ENCODE measurements at regions not wholly inside any gene's neighbourhood (a gene's known extent, or its start where the extent isn't known, plus 50 kb on each side); places are given as distances from the start of the nearest gene placed in this dataset.

DNA sequence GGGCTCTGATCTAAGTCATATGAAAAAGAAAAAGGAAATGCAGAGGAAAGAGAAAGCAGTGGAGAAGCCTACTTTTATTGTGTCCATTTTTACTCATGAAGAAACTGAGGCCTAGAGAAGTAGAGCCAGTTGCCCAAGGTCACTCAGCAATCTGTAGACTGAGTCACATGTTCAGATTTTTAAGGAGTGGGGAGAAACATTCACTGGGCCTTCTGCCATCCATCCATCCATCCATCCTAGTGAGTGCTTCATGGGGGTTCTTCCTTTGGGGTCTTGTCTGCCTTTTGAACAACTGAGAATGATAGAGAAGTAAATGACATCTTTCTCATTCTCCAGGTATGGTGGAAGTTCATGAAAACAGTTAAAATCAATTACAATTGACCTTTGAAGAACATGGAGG, 233.6 kb upstream of the SRRM4 start:
- no peak for DNase-seq (ENCODE audit: low read depth in 2 of 3, low spot score in 2 of 3)

DNA sequence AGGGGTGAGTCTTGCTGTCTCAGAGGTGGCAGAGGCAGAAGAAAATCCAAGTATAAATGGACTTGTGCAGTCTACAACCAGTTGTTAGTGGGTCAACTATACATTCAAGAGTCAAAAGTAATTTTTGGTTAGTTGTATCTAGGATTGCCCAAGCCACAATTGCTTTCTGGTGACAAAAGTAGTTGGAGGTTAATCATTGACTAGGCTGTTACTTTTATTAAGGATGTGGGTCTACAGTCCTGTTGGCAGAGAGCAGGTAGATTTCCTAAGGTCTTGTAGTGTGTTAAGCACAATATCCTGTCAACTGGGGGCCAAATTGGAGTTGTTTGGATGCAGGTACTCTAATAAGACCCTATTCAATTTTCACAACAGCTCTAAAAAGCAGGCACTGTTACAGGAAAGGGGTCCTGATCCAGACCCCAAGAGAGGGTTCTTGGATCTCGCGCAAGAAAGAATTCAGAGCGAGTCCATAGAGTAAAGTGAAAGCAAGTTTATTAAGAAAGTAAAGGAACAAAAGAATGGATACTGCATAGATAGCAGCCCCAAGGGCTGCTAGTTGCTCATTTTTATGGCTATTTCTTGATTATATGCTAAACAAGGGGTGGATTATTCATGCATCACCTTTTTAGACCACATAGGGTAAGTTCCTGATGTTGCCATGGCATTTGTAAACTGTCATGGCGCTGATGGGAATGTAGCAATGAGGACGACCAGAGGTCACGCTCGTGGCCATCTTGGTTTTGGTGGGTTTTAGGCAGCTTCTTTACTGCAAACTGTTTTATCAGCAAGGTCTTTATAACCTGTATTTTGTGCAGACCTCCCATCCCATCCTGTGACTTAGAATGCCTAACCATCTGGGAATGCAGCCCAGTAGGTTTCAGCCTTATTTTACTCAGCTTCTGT, 232.6 kb upstream of the SRRM4 start:
- no peak for DNase-seq (ENCODE audit: low read depth in 2 of 3, low spot score in 2 of 3)

DNA sequence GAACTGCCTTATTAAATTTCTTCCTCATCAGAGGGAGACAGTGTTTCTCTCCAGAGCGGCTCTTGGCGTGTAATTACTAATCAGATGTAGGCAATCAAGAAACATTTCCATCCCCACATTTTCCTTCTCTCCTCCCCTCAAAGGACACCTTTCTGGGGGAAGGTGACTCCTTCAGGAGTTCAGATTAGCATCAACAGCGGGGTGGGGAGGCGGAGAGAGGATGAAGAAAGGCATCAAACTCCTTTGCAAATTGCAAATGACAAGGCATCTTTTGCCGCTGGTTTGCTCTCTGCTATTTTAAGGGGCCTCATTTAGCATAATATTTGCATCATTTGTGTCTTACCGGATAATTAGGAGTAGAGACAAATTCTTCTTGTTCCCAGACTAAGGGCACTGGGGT, 231.7 kb upstream of the SRRM4 start:
- DNase-seq (ENCODE audit: low read depth in 2 of 3, low spot score in 2 of 3): no peak

DNA sequence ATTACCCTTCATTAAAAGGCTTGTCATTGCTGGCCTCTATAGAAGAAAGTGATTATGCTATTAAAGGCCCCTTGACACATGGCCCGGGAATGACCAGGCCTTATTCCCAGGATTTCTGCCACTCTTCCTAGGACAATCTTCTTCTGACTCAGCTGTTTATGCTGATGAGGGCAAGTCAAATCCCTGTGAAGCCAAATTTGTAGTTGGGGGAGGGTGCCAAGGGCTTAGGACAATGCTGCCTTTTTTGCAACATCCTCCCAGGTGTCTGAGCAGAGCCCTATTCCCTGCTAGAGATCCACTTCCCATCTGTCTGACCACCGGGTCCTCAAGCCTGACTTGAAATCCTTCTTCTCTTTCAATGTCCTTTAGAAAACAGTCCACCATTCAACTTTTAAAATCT, 230.7 kb upstream of the SRRM4 start:
- DNase-seq (ENCODE audit: low read depth in 2 of 3, low spot score in 2 of 3): no peak

DNA sequence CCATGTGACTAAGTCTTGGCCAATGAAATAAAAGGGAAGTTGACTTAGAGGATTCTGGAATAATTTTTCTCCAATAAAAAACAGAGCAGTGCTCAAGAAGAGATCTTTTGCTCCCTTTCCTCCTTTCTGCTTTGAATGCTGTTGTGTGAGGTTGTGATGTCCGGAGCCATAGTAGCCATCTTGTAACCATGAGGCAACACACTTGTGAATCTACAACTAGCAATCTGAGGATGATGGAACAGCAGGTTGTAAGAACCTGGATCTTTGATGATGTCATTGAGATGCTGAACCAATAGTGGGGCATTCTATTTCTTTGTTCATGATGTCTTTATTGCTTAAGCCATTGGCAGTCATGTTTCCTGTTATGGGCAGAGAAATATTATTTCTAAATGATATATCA, 230.0 kb upstream of the SRRM4 start:
- no peak for DNase-seq (ENCODE audit: low read depth in 2 of 3, low spot score in 2 of 3)

DNA sequence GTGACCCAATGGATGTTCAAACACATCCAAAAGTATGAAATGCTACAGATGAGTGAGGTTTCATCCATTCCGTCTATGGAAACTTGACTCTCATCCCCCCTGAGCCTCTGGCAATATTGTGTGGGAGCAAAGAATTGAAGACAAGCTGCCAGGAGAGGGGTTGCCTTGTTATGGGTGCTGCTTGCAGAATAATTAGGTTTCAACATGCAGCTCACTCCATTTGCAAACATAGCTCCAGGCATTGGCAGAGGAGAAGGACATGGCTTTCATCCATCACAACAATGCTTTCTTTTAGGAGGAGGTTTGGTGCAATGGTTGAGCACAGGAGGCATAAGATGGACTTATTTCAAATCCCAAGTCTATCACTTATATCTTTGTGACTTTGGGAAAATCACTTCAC, 220.7 kb upstream of the SRRM4 start:
- no peak for DNase-seq (ENCODE audit: low read depth in 2 of 3, low spot score in 2 of 3)

DNA sequence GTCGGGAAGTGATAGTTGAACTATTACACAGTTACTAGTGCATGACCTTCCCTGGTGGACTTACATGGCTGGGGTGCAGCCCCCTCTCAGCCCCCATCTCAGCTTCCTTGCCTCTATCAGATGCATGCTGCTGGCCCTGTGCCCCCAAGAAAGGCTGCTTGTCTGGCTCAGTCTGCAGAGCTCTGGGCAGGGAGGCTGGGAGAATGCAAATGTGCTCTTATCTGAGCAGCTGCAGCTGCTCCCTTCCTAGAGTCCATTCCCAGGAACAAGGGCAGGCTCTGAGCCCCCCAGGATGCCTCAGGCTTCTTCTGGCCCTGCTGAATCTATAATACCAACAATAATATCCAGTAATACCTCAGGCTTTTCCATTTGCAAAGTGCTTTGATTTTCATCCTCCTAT, 218.1 kb upstream of the SRRM4 start:
- DNase-seq (ENCODE audit: low read depth in 2 of 3, low spot score in 2 of 3): no peak

DNA sequence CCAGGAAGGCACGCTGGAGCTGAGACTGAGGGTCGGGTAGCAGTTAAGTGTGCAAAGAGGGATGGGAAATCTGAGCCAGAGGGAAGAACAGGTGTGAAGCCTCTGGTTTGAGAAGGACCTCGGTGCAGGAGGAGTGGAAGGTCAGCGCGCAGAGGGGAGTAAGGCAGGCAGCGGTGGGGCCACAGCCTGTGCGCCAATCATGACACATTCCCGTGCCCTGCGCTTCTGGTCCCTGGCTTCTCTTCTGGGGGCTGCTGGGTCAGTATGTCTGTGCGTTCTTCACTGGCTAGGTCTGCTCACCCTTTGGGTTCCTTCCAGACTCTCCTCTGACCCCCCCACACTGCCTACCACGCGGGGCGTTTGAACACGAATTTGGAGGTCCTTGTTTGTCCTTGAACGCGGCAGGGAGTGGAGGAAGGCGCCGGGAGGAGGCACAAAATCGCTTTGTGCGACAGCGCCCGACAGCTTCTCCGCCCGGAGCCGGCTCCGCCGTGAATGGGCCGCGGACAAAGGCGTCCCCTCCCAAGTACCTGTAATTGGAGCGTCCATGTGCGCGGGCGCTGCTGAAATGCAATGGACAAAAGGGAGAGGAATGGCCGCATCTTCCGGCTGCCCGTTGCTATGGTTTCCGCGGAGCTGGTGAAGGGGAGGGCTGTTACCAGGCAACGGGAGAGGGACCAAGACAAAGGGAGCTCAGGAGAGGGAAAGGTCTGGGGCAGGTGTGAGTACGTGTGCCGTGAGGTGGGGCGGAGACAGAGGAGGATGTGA, 207.2 kb upstream of the SRRM4 start:
- DNase-seq (ENCODE audit: low read depth in 2 of 3, low spot score in 2 of 3): no peak

DNA sequence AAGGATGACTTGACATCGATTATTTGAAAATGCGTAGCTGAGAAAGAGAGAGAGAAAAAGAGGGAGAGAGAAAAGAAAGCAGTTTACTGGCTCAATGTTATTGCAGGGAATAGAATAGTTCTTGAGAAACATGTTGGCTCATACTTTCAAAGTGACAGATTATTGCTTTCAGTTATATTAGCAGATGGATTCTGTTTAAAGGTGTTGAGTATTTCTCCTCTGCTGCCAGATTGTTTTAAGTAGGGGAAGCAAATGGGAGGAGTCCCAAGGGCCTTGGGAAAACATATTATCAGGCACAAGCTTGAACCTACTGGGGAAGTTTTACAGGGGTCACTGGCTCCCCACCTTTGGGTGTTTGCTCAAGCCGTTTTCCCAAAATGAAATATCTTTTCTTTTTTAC, 203.8 kb upstream of the SRRM4 start:
- no peak for DNase-seq (ENCODE audit: low read depth in 2 of 3, low spot score in 2 of 3)

DNA sequence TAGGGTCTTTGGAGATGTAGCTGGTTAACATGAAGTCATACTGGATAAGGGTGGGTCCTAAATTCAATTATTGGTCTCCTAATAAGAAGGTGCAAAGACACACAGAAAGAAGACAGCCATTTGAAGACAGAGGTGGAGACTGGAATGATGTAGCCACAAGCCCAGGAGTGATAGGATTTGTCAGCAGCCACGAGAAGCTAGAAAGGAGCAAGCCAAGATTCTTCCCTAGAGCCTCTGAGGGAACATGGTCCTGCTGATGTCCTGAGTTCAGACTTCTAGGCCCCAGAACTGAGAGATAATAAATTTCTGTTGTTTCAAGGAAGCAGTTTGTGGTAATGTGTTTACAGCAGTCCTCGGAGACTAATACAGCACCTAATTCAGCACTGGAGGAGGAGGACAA, 203.3 kb upstream of the SRRM4 start:
- DNase-seq (ENCODE audit: low read depth in 2 of 3, low spot score in 2 of 3): no peak

DNA sequence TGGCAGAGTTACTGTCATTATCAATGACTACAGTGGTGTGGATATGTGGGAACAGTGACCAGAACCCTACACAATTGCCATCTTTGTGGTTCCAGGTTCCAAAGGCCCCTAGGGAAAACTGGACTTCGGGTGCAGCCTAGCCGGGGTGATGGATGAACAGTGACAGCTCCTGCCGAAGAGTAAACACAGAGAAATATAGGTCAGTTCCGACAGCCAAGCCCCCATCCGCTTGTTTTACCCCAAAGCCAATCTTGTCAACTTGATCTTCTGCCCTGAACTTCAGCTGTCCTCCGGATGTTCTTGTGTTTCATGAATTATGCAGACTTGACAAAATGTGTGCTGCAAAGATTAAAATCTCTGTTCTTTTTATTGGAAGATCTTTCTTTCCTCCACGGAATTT, 200.4 kb upstream of the SRRM4 start:
- DNase-seq (ENCODE audit: low read depth in 2 of 3, low spot score in 2 of 3): no peak

DNA sequence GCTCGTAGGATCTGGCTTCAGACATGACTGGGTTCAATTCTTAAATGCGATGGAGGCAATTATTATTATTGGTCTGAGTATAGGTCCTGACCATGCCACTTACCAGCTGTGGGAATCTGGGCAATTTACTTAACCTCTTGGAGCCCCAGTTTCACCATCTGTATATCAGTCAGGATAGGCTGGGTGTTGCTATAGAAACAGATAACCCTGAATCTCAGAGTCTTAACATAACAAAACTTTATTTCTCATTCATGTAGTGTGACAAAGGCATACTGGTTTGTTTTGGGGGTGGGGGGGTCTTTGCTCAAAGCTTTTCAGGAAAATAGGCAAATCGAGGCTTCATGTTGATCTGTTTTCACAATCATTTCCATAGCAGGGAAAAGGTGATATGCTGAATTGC, 199.6 kb upstream of the SRRM4 start:
- DNase-seq (ENCODE audit: low read depth in 2 of 3, low spot score in 2 of 3): no peak

DNA sequence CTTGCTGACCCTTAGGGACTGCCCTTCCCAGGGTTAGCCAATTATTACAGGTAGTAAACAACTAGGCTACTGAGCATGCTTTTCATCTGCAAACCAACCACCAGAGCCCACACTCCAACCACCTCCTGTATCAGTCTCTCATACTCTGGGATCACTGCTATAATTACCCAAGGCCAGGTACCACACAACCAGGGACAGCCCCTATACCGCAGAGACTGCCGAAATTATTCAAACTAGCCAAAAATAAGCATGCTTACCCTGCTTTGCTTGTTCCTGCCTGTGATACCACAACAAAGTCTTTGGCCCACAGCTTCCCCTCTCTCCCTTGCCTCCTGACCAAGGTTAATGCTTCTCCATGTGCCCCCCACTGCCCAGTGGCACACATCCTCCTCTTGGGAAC, 197.6 kb upstream of the SRRM4 start:
- no peak for DNase-seq (ENCODE audit: low read depth in 2 of 3, low spot score in 2 of 3)

DNA sequence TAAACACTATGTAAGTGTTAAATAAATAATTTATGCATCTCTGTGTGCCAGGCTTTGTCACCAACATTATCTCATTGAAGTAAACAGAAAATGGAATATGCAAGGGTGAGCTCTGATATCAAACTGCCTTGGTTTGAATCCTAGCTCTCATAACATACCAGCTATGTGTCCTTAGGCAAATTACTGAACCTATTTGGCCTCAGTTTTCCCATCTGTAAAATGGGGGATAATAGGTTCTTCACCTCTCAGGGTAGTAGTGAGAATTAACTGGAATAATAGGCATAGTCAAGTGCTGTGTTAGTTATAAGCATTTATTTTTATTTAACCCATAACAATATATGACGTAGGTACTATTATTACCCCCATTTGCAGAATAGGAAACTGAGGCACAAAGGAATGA, 190.8 kb upstream of the SRRM4 start:
- DNase-seq (ENCODE audit: low read depth in 2 of 3, low spot score in 2 of 3): no peak

DNA sequence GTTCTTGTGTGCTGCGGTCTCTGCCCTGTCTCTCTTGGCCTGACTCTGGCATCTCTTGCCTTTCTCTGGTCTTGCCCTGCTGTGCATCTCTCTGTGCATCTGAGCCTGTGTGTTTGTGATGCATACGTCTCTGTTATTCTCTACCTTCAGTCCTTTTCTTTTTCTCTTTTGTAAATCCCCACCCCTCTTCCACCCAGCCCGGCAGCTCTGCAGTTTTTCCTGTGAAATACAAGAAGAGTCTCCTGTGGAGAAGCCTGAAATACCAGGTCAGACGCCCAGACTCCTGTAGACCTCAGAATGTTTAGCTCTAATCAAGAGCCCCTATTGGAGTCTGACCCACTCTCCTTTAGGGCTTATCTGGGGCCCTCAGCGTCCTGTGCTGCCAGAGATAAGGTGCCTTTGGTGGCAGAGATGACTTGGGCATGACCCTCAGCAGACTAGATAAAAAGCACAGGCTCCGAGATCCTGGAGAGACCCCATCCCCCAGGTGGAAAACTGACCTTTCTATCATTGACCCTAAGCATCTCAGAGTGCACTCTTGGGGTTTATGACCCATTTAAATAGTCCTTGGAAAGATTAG, 167.5 kb upstream of the SRRM4 start:
- no peak for DNase-seq (ENCODE audit: low read depth in 2 of 3, low spot score in 2 of 3)

DNA sequence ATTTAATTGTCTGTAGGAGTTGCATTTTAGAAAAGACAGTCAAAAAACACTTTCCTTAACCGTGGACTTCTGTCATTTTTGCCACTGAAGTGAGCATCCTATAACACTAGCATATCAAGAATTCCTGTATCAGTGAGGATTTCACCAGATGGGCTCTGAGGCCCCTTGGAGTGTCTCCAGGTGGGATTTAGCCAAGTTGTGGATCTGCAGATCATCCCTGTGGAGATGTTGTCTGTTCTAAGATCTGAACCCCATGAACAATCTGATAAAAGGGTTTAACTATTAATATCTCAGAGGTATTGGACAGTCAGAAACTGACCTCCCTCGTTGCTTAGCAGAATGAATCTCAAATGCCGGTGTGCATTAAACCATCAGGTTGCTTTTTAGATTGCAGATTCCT, 165.0 kb upstream of the SRRM4 start:
- DNase-seq (ENCODE audit: low read depth in 2 of 3, low spot score in 2 of 3): no peak

DNA sequence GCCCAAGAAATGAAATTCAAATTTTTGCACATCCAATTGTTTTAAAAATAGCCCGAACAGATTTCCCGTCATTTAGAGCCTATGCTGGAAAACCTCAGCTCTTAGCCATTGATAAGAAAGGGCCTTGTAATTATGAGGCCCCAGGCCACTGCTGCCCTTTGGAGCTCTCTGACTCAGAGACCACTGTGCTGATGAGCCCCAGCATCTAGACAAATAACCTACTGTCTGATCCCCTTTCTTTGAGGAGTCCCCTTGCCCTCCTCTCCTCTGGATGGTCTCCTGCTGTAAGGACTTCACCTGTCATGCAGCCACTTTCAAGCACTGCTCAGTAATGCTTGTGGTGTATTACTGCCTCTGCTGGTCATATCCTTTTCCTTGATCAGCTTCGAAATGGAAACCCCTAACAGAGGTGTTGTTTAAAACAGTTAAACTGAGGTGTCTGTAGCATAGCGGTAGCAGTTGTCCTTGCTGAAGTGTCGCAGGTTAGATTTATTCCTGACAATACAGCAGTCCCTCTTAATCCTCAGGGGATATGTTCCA, 159.9 kb upstream of the SRRM4 start:
- no peak for DNase-seq (ENCODE audit: low read depth in 2 of 3, low spot score in 2 of 3)

DNA sequence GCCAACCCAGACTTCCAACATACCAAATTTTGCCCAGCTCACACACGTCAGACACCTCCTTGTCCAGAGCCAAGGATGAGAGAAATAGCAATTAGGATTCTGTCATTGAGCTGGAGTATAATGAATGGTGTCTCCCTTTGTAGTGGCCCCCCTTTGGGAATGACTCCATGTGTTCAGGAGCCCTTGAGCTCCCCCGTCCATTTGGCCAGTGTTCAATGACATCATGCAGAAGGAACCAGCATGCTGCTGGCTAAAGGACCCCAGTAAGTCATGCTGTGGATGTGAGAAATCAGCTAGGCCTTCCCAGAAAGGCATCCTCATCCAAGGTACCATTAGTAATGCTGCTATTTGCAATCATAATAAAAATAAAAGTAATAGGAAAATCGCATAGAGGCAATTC, 158.8 kb upstream of the SRRM4 start:
- DNase-seq (ENCODE audit: low read depth in 2 of 3, low spot score in 2 of 3): no peak

DNA sequence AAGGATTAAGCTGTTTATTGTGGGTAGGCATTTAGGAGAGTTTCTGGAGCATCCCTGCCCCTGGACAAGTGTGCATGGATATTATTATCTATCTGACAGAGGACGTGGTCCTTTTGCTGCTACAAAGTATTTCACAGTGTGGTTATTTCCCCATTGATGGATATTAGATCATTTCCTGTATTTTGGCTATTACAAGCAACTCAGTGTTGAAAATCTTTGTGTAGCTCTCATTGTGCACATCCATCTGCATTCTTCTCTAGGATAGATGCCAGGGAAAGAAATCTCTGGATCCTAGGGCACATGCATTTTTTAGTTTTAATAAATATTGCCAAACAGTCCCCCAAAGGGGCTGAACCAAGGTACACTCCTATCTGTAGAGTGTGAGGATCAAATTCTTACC, 154.3 kb upstream of the SRRM4 start:
- no peak for DNase-seq (ENCODE audit: low read depth in 2 of 3, low spot score in 2 of 3)

DNA sequence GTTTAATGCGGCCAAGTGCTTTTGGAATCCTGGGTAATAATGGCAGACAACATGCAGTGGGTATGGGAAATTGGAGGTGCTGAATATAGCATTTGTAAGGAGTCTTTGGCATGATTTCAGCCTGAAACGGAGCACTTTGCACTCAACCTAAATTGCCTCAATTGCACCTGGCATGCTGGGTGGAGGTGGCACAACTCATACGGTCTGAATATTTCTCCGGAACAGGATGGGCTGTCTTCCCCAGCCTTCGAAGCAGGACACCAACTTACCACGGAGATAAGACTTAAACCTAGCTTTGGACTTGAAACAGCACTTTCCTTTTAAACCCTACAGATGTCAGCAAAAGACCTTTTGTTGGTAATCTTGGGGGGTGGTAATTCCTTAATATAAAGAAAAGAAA, 153.7 kb upstream of the SRRM4 start:
- no peak for DNase-seq (ENCODE audit: low read depth in 2 of 3, low spot score in 2 of 3)

DNA sequence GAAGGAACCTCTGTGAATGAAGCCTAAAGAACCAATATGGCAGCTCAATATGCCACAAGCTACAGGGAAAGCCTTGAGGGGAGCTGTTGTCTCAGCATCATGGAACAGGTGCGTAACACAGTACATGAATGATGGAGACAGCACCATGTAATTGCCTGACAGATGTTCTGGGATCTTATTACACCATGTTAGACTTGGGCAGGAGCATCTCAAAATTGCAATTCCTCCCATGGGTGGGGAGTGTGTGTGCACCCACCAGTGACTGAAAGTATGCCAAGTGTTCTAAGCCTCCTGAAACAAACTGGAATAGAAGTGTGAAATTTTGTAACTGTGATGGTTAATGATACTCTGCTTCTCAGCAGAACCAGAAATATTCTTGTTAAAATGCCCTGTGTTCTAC, 151.0 kb upstream of the SRRM4 start:
- no peak for DNase-seq (ENCODE audit: low read depth in 2 of 3, low spot score in 2 of 3)

DNA sequence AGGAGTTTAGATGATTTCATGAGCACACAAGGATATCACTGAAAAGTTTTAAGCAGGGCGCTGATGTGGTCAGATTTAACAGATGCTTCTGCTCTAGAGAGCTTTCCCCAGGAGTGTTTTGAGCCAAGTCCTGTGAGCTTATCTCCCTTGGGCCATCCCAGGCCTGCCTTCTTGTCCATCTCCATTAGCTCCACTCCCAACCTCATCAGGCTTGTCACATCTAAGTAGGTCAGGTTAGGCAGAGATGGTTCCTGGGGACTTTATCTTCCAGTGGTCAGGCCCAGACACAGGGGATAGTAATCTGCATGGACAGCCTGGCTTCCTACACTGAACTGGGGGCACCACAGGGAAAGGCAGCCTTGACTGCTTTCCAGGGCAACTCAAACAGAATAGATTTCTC, 145.4 kb upstream of the SRRM4 start:
- no peak for DNase-seq (ENCODE audit: low read depth in 2 of 3, low spot score in 2 of 3)
